Peyer's patch (tissue), 4 donors: ENCODE measurements at regions not wholly inside any gene's neighbourhood (a gene's known extent, or its start where the extent isn't known, plus 50 kb on each side); places are given as distances from the start of the nearest gene placed in this dataset.

Source experiments
- POLR2A ChIP-seq, 2 donors: fragments of 450-650 bp; IDR thresholded peaks; one replicate each; pipeline ENCODE4 v1.5.1; 2017; ENCODE audit warnings: antibody characterized with exemption in 2 of 2, mild to moderate bottlenecking in 2 of 2, moderate library complexity in 2 of 2
- TF ChIP-seq, protein P1 (sequence below), 6 experiments: fragments of 450-650 bp in 4 of 6; fragments of 200-600 bp in 2 of 6; sonication (generic) in 1 of 6; IDR thresholded peaks; one replicate each; pipeline ENCODE4 v1.5.1; 2017 to 2019; ENCODE audit warnings: antibody characterized with exemption in 6 of 6, mild to moderate bottlenecking in 3 of 6, moderate library complexity in 1 of 6

DNA sequence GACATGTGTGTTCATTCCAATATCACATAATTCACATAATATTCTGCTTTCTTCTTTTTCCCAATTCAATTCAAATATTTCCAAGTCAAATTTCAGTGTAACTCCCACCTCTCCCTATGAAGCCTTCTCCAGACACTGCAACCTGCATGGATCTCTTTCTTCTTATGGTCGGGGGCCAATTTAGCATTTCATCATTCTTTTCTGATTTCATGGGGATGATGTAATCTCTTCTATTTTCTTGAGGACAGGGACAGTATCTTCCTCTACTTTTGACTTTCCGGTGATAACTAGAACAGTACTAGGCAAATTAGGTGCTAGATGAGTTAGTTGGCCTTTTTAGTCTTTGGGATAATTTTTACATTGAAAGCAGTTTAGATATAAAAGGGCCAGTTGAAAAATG, 92.7 kb downstream of the CARTPT start:
- TF ChIP-seq, protein P1, sequence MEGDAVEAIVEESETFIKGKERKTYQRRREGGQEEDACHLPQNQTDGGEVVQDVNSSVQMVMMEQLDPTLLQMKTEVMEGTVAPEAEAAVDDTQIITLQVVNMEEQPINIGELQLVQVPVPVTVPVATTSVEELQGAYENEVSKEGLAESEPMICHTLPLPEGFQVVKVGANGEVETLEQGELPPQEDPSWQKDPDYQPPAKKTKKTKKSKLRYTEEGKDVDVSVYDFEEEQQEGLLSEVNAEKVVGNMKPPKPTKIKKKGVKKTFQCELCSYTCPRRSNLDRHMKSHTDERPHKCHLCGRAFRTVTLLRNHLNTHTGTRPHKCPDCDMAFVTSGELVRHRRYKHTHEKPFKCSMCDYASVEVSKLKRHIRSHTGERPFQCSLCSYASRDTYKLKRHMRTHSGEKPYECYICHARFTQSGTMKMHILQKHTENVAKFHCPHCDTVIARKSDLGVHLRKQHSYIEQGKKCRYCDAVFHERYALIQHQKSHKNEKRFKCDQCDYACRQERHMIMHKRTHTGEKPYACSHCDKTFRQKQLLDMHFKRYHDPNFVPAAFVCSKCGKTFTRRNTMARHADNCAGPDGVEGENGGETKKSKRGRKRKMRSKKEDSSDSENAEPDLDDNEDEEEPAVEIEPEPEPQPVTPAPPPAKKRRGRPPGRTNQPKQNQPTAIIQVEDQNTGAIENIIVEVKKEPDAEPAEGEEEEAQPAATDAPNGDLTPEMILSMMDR (IDR thresholded peaks at IDR 0.05) = no peak
- TF ChIP-seq POLR2A (IDR thresholded peaks at IDR 0.05) = no peak
